K562 (cell line): ENCODE measurements at regions not wholly inside any gene's neighbourhood (a gene's known extent, or its start where the extent isn't known, plus 50 kb on each side); places are given as distances from the start of the nearest gene placed in this dataset.

Source experiments
- BHLHE40 ChIP-seq: IDR thresholded peaks from 2 replicates; pipeline ENCODE4 v1.6.1; 2011; ENCODE audit warnings: low read length, improper control_type of control experiment
- CEBPG ChIP-seq, 3 experiments: fragments of 200-800 bp in 1 of 3; sonication (Bioruptor generic) in 1 of 3; sonication (generic) in 1 of 3; formaldehyde crosslinking in 1 of 3; IDR thresholded peaks in 2 of 3; conservative IDR thresholded peaks in 1 of 3; 2 replicates each; pipeline versions ENCODE4 v1.6.1 to v1.8.0; 2016 to 2022; ENCODE audit warnings: missing compliant biosample characterization in 2 of 3, missing genetic modification characterization in 2 of 3, mild to moderate bottlenecking in 1 of 3, missing genetic modification reagents in 1 of 3
- CTCF ChIP-seq, 3 experiments: IDR thresholded peaks in 2 of 3; conservative IDR thresholded peaks in 1 of 3; 2 replicates each; pipeline ENCODE4 v1.5.1; 2011 to 2012; ENCODE audit warnings: low read length in 3 of 3, mild to moderate bottlenecking in 3 of 3, control low read depth in 2 of 3, improper control_type of control experiment in 1 of 3, inconsistent platforms in 1 of 3, low read depth in 1 of 3, mixed read lengths in 1 of 3, moderate library complexity in 1 of 3; ENCODE audit not compliant: insufficient read depth in 2 of 3
- FOS ChIP-seq: IDR thresholded peaks from 3 replicates; pipeline ENCODE4 v1.6.1; 2011; ENCODE audit not compliant: insufficient read length; ENCODE audit errors: extremely low read depth
- HDAC6 ChIP-seq: IDR thresholded peaks from 2 replicates; pipeline ENCODE4 v1.6.1; 2012; ENCODE audit warnings: low read depth, mild to moderate bottlenecking, control low read depth, inconsistent platforms, low read length, moderate library complexity
- REST ChIP-seq, 2 experiments: fragments of 450-650 bp; formaldehyde crosslinking in 1 of 2; IDR thresholded peaks; 2 replicates each; pipeline versions ENCODE4 v1.4.0 to v1.6.1; 2014 to 2020; ENCODE audit warnings: mild to moderate bottlenecking in 2 of 2, borderline replicate concordance in 1 of 2, low read depth in 1 of 2
- SMARCA5 ChIP-seq: fragments of 450-650 bp; IDR thresholded peaks from 2 replicates; pipeline ENCODE4 v1.6.1; 2016
- YY1 ChIP-seq, 3 experiments: IDR thresholded peaks; 2 replicates each; pipeline ENCODE4 v1.6.1; 2011; ENCODE audit warnings: low read length in 2 of 3, mild to moderate bottlenecking in 2 of 3, moderate library complexity in 2 of 3, borderline replicate concordance in 1 of 3, control low read depth in 1 of 3, low read depth in 1 of 3; ENCODE audit not compliant: insufficient read depth in 3 of 3, insufficient replicate concordance in 2 of 3, control insufficient read depth in 1 of 3, insufficient read length in 1 of 3; ENCODE audit errors: extremely low read depth in 1 of 3
- ZNF232 ChIP-seq: sonication (generic); formaldehyde crosslinking; IDR thresholded peaks from 2 replicates; pipeline ENCODE4 v1.8.0; 2022; ENCODE audit warnings: mild to moderate bottlenecking, missing genetic modification reagents

- TF ChIP-seq ZNF232 (CRISPR knock-in tag) = no peak
- no peak for TF ChIP-seq CTCF (IDR thresholded peaks at IDR 0.05 in 2 of 3, conservative IDR thresholded peaks at IDR 0.05 in 1 of 3; ENCODE audit: insufficient read depth in 2 of 3, low read depth in 1 of 3, low read length in 3 of 3)
- no peak for TF ChIP-seq SMARCA5
- no peak for TF ChIP-seq BHLHE40
- no peak for TF ChIP-seq FOS
- no peak for TF ChIP-seq YY1 (IDR thresholded peaks at IDR 0.05; ENCODE audit: borderline replicate concordance in 1 of 3, control insufficient read depth in 1 of 3, extremely low read depth in 1 of 3, insufficient read depth in 3 of 3, insufficient read length in 1 of 3, insufficient replicate concordance in 2 of 3, low read depth in 1 of 3, low read length in 2 of 3)
- TF ChIP-seq CEBPG (CRISPR knock-in tag; IDR thresholded peaks at IDR 0.05) = no peak
- TF ChIP-seq CEBPG (tag; conservative IDR thresholded peaks at IDR 0.05 in 1 of 2, IDR thresholded peaks at IDR 0.05 in 1 of 2) = no peak
- TF ChIP-seq REST (IDR thresholded peaks at IDR 0.05; ENCODE audit: borderline replicate concordance) = no peak
- no peak for TF ChIP-seq REST (CRISPR knock-in tag; IDR thresholded peaks at IDR 0.05; ENCODE audit: low read depth)
- no peak for TF ChIP-seq HDAC6
Observed at GRCh38 chr22:49235463-49236300, 592.0 kb downstream of the BRD1 start.
